Right forelimb (tissue), 1 donor: ENCODE measurements at regions not wholly inside any gene's neighbourhood (a gene's known extent, or its start where the extent isn't known, plus 50 kb on each side); places are given as distances from the start of the nearest gene placed in this dataset.

Experiments used
- DNase-seq: peaks from one replicate; pipeline ENCODE4 v3.0.0-alpha.2; 2018

- DNase-seq = no peak
Measured at GRCh38 chr15:39161096-39161495, 419.8 kb upstream of the THBS1 start.

GRCh38 chr15:39165020-39165706 lies 415.7 kb upstream of the THBS1 start:
- DNase-seq = no peak

DNA sequence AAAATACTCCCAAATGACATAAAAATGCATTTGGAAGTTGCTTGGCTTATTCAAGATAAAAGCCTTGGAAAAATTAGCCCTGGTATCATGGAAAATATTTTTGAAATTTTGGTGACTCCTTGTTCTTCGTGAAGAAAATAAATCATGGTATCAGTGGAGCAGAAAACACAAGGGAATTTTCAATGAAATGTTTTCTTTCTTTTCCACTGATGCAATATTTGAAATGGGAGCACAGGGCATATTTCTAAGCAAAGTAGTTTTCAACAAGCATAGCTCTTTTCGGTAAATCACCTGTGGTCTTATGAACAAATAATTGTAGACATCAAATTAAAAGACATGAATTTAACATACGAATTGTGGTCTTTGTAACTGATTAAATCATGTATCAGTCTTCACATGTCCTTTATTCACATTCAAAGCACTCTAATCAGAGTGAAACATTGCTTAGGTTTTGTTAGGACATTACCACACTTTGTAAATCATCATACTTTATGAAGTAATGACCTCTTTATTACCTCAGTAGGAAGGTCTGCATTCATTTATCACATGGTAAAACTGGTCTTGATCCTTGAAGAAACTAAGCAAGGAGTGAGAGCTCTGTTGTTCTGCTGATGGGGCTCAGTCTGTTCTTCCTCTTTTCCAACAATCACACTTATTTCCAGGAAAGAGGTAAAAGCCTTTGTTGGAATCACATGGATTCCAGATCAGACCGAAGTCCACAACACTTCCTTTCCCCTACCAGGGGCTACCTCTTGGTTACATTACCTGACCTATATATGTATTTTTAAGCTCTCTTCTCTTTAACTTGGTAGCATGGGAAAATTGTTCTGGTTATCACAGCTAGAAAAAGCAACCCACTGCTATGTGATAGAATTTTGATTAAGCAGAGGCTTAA lies 413.5 kb upstream of the THBS1 start:
- DNase-seq = no peak

DNA sequence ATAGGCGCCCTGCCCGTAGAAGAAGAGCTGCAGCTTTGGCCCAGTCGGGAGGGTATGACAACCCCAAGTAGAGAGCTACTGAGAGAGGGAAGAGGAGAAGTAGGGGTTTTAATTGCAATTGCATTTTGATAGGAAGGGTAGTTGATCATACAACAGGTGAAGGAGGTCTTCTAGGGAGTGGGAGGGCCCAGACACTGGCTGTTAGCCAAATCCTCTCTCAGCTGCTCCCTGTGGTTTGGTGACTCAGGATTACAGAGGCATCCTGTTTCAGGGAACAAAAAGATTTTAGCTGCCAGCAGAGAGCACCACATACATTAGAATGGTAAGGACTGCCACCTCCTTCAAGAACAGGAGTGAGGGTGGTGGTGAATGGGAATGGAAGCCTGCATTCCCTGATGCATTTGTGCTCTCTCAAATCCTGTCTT lies 408.9 kb upstream of the THBS1 start:
- DNase-seq = peak; percentile 76

GRCh38 chr15:39172380-39173281 lies 408.2 kb upstream of the THBS1 start:
- peak; percentile 63 for DNase-seq

DNA sequence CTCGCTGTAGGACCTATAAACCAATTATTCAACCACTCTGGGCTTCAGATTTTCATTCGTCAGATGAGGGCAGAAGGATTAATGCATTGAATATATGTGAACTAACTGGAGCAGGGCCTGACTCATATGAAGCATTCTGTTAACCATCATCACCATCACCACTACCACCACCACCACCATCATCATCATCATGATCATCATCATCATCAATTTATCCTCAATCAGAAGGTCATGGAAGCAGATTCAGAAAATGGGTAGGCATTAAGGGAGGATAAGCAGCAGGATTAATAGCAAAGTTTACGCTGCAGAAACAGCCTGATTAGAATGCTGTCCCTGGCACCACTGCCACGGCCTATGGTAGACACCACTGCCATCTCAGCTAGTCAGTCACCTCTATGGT lies 407.5 kb upstream of the THBS1 start:
- DNase-seq = no peak

DNA sequence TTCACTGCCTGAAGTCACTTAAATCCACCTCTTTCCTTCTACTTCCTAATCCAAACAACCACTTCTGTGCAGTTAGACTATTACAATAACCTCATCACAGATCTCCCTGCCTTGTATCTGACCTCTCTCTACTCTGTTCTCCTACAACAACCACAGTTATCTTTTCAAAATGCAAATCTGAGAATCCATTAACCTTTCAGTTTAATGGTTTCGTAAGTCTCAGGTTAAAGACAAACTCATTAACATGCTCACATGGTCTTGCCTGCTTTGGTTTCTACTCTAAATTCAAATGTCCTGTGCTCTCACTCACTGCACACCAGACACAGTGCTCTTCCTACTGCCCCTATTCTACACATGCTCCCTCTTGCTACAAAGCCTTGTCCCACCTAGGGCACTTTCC lies 406.5 kb upstream of the THBS1 start:
- DNase-seq = no peak

DNA sequence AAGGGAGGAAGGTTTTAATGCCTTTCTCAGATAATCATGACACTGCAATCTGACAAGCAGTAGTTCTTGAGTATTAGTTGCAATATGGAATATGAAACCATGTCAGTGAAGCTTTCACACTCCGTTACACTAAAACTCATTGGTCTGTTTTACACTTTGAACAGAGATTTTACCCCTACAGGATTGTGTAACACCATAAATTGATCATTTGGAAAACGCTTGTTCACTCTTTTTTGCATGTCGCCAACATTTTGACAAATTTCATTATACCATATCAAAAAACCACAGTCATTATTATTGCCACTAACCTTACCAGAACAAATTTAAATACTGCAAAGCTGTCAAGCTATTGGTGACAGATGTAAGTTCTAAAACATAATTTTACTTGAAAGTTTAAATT lies 404.8 kb upstream of the THBS1 start:
- DNase-seq = no peak

DNA sequence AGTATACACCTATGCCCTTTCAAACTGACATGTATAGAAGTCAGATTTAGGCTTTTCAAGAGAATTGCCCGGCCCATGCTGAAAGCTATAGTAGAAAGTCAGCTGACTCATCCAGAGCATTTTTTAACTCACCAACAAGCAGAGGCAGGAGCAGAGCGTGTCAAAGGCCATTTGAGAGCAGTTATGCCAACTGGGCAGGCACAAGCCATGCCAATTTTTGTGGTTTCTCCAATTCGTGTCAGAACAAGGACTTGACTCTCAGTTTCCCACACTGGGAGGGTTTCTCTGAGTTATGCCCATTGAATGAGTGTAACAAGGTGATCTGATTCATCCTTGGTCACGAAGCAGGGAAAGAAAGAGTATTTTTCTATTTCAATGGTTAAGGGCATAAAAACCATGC lies 403.3 kb upstream of the THBS1 start:
- DNase-seq = no peak

DNA sequence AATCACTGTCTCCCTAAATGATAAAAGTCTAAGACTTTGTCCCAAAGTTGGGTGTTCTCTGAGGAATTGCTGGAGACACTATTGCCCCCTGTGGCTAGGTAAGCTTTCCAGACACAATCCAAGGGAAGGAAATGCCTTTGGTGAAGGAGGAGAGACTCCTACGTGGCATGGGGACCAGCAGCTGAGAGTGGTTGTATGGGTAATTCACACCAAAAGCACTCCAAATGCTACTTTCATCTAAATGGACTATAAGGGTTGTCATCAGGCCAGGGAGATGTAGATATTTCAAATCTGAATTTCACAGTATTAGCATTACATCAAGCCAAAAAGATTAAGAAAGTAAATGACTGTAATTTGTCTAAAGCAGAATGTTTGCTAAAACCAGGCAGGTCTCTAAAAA lies 400.8 kb upstream of the THBS1 start:
- no peak for DNase-seq

DNA sequence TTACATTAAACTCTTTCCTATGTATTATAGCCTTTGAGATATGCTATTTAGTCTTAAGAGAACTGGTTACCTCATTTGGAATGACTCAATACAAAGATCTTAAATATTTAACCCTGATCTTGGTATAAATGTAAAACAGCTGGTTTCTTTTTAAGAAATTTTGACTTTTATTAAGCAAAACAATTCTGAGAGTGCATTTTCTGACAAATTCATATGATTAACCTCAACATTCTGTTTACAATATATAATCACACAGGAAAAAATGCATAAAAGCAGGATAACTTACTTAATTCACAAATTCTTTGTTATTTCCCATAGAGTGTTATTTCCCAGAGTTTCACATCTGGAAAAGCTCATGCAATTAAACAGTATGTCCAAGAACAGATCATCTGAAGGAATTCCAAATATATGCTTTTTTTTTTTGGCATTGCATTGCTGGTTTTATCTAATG lies 400.4 kb upstream of the THBS1 start:
- no peak for DNase-seq

GRCh38 chr15:39181056-39181747 lies 399.7 kb upstream of the THBS1 start:
- no peak for DNase-seq

- no peak for DNase-seq
Measured at GRCh38 chr15:39181940-39182339, 398.9 kb upstream of the THBS1 start.

- no peak for DNase-seq
Measured at GRCh38 chr15:39183164-39183881, 397.6 kb upstream of the THBS1 start.

DNA sequence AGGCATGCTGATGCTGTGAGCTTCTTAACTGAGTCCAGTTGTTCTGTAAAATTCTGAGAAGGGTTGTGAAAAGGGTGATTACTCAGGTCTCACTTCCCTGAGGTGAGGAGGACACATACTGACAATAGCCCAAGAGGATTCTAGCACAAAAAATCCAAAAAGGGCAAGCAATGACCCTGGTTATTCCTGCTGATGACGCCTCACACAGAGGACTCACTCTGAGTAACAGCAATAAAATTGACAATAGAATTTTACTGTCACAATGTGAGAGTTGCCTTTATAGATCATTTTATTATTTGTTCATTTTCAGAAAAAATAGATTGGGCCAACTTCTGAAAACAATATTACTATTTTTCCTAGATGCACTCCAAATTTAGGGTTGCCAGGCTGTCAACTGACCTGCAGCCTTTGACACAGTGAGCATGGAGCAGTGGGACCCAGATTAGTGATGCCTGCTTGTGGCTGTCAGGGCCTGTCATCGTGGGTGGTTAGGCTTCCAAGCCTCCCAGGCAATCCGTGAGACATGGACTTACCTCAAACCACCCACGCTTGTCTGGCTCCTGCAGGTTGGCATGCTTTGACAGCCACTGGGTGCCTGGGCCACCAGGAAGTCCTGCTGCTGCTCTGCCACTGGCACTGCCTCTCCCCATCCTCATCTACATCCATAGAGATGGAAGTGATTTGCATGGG lies 396.0 kb upstream of the THBS1 start:
- no peak for DNase-seq

DNA sequence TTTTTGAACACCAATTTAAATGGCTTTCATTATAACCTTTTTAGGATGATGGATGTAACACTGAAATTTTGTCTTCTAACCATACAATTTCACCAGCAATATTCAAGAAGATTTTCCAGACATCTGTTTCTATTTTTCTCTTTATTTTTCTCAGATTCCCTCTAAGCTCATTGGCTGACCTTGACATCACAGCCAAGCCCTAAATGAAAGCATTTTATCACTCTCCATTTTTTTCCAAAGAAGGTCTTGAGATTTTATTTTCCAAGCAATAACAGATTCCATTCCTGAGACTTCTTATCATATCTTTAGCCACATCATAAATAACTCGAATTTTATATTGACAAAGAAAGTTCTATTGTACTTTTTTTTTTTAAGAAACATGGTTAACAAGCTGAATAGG lies 392.6 kb upstream of the THBS1 start:
- no peak for DNase-seq

GRCh38 chr15:39188930-39189329 lies 391.9 kb upstream of the THBS1 start:
- DNase-seq = no peak

DNA sequence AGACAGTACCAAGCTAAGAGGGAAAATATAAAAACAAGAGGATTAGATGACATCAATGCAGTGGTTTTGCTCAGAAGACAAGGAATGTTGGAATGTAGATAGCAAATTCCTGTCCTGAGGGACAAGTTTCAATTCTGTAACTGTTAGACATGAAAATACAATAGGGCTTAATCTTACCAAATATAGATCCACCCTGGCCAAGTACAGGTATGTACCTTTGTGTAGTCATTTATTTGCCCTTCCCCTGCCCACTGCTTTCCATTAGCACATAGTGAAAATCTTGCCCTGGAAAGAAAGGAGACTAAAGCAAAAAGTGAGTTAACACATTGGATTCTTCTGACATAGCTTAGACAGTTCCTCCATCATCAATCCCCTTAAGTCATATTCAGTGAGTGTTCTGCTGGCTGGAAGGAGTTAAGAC lies 389.0 kb upstream of the THBS1 start:
- DNase-seq = no peak

GRCh38 chr15:39192351-39192750 lies 388.5 kb upstream of the THBS1 start:
- DNase-seq = no peak

- no peak for DNase-seq
Measured at GRCh38 chr15:39192979-39193560, 387.8 kb upstream of the THBS1 start.

- no peak for DNase-seq
Measured at GRCh38 chr15:39193611-39194010, 387.3 kb upstream of the THBS1 start.
